ENCODE measurements at regions not wholly inside any gene's neighbourhood (a gene's known extent, or its start where the extent isn't known, plus 50 kb on each side); places are given as distances from the start of the nearest gene placed in this dataset.

- TF ChIP-seq MAFK (IDR thresholded peaks at IDR 0.05; ENCODE audit: partially characterized antibody) (no peak), POLR2A (IDR thresholded peaks at IDR 0.05; ENCODE audit: low read length) (no peak), SMC3 (IDR thresholded peaks at IDR 0.05) (no peak), ZNF302 (CRISPR knock-in tag; IDR thresholded peaks at IDR 0.05) (no peak), HMGXB4 (CRISPR knock-in tag; IDR thresholded peaks at IDR 0.05; ENCODE audit: borderline replicate concordance) (no peak), CTCF (IDR thresholded peaks at IDR 0.05) (no peak), CHD2 (IDR thresholded peaks at IDR 0.05; ENCODE audit: low read length, partially characterized antibody) (no peak), RAD21 (conservative IDR thresholded peaks at IDR 0.05 in 1 of 2, IDR thresholded peaks at IDR 0.05 in 1 of 2) (no peak), HOXA7 (CRISPR knock-in tag; IDR thresholded peaks at IDR 0.05) (no peak), MYC (IDR thresholded peaks at IDR 0.05; ENCODE audit: borderline replicate concordance, low read length) (no peak)
Measured at GRCh38 chr3:127053979-127054378, 71.1 kb downstream of the PLXNA1 start.

Data from A549 (cell line).